ENCODE measurements at regions not wholly inside any gene's neighbourhood (a gene's known extent, or its start where the extent isn't known, plus 50 kb on each side); places are given as distances from the start of the nearest gene placed in this dataset.

- no peak for DNase-seq
Observed at GRCh38 chr17:79187186-79187585, 112.6 kb downstream of the ENGASE start.

- no peak for DNase-seq
Observed at GRCh38 chr17:79186406-79186805, 111.8 kb downstream of the ENGASE start.

GRCh38 chr17:79185671-79186070 lies 111.0 kb downstream of the ENGASE start:
- no peak for DNase-seq

- DNase-seq = no peak
Observed at GRCh38 chr17:79184219-79184618, 109.6 kb downstream of the ENGASE start.

- DNase-seq = peak in 1 of 2 donors; percentile 6
Observed at GRCh38 chr17:79183293-79184158, 108.9 kb downstream of the ENGASE start.

- DNase-seq = no peak
Observed at GRCh38 chr17:79183043-79183292, 108.3 kb downstream of the ENGASE start.

- no peak for DNase-seq
Observed at GRCh38 chr17:79182176-79183042, 107.8 kb downstream of the ENGASE start.

GRCh38 chr17:79180358-79181005 lies 105.9 kb downstream of the ENGASE start:
- DNase-seq = no peak

- DNase-seq = no peak
Observed at GRCh38 chr17:79179334-79179733, 104.7 kb downstream of the ENGASE start.

GRCh38 chr17:79177877-79178276 lies 103.3 kb downstream of the ENGASE start:
- DNase-seq = no peak

GRCh38 chr17:79176792-79177601 lies 102.4 kb downstream of the ENGASE start:
- DNase-seq = no peak

- DNase-seq = no peak
Observed at GRCh38 chr17:79174905-79175856, 100.6 kb downstream of the ENGASE start.

- no peak for DNase-seq
Observed at GRCh38 chr17:79174193-79174765, 99.7 kb downstream of the ENGASE start.

- DNase-seq = no peak
Observed at GRCh38 chr17:79171188-79171587, 96.6 kb downstream of the ENGASE start.

- no peak for DNase-seq
Observed at GRCh38 chr17:79169861-79170260, 95.2 kb downstream of the ENGASE start.

GRCh38 chr17:79169366-79169765 lies 94.7 kb downstream of the ENGASE start:
- no peak for DNase-seq

- DNase-seq = no peak
Observed at GRCh38 chr17:79168486-79169055, 93.9 kb downstream of the ENGASE start.

- no peak for DNase-seq
Observed at GRCh38 chr17:79167486-79167885, 92.9 kb downstream of the ENGASE start.

- no peak for DNase-seq
Observed at GRCh38 chr17:79165756-79166473, 91.3 kb downstream of the ENGASE start.
